T-helper 22 cell (primary cell): ENCODE measurements at regions not wholly inside any gene's neighbourhood (a gene's known extent, or its start where the extent isn't known, plus 50 kb on each side); places are given as distances from the start of the nearest gene placed in this dataset.

ENCODE experiments used
- DNase-seq: peaks from one replicate; pipeline ENCODE4 v3.0.0-alpha.2; 2020; ENCODE audit warnings: low read depth

DNA sequence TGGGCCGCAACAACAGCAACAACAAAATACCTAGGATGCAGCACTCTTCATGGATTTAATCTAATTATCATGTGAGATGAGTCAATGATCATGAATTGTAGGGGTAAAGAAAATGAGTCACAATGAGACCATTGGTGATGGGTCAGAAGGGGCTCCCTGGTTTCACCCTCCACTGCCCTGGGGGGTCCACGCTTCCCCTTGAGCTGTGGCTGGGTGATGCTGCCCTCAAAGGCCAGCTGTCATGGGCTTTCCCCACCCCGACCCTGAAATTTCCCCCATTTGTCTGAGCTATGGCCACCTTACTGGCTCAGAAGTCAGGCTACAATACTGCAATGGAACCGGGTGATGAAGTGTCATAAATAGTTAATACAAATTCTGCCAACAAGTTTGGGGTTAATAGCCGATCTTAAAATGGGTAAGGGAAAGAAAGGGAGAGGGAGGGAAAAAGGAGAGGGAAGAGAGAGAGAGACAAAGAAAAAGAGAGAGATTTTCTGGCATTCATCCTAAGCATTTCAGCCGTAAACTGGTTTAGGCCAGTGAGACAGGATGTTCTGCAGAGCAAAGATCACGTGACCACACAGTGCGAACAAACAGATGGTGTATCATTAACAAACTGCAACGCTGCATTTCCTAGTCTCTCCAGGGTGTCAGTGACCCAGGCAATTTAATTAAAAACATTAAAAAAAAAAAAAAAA lies 143.4 kb upstream of the ERRFI1 start:
- peak; percentile 18 for DNase-seq

DNA sequence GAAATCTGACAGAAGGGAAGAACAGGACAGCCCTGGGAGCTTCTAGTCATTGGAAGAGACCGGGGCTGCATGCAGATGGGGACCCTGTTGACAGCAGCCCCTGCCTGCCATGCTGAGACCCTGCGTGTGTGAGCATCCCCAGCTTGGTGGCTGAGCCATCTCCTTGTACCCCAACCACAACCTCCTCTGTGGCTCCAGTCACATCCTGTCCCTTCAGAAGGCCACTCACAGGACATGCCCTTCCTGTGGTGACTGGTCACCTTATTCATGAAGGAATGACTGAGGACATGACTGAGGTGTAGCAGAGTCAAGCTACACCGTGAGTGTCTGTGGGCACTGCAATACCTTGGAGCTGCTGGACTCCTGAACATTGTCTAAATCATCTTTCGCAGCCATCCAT lies 141.8 kb upstream of the ERRFI1 start:
- no peak for DNase-seq

DNA sequence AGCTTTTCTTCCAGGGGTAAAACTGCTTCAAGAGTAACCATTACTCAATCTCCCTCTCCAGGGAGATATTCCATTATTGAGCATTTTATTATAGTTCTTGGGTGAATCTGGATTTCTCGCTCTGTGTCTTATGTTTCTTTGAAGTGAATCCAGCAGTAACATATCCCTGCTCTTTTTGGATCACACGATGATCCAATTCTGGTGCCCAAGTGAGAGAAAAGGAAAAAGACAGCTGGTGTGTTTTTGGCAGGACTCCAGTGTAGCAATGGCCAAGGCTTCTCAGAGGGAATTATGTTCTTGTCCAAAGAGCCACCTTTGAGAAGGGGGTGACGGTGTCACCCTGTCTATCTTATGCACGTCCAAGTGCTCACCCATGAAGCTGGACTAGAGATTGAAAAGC lies 140.3 kb upstream of the ERRFI1 start:
- DNase-seq = no peak

DNA sequence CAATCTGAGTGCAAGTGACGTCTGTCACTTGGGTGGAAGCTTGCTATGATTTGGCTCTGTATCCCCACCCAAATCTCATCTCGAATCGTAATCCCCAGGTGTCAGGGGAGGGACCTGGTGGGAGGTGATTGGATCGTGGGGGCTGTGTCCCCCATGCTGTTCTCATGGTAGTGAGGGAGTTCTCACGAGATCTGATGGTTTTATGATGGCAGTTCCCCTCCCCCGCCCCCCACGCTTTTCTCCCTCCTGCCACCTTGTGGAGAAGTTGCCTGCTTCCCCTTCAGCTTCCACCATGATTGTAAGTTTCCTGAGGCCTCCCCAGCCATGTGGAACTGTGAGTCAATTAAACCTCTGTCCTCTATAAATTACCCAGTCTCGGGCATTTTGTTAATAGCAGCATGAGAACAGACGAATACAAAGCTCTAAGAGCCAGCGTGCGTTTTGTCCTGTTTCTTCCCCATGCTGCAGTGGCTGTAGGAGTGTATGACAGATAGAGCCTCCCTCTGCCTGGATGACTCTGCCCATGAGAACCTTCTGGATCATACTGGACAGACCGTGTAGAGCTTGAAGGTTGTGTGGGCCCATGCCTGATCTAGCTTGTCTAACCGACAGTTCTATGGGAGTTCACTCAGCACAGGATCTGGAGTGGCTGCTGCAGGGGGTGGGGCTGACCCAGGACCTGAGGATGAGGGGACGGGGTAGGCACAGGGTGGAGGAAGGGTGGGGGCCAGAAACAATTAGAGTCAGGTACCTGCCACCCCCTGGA lies 139.7 kb upstream of the ERRFI1 start:
- no peak for DNase-seq

DNA sequence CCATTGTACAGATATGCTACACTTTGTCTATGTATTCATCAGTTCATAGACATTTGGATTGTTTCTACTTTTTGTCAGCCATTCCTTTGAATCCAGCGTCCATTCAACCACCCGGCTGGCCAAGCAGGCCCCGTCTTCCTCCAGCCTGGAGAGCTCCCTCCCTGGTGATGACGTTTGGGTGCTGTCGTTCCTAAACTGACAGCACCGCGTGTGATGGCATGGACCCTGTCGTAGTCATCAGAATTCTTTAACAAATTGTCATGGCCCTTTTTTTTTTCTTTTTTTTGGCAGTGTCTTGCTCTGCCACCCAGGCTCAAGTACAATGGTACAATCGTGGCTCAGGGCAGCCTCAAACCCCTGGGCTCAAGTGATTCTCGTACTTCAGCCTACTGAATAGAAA lies 138.6 kb upstream of the ERRFI1 start:
- no peak for DNase-seq

DNA sequence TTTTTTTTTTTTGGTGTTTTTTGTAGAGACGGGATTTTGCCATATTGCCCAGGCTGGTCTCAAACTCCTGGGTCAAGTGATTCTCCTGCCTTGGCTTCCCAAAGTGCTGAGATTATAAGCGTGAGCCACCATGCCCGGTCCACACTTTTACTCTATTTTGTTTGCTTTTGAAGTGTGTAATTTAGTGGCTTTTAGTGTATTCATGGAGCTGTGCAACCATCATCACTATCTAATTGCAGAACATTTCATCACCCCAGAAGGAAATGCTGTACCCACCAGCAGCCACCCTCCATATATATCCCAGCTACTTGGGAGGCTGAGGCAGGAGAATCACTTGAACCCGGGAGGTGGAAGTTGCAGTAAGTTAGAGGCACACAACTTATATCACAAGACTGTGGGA lies 136.9 kb upstream of the ERRFI1 start:
- no peak for DNase-seq

DNA sequence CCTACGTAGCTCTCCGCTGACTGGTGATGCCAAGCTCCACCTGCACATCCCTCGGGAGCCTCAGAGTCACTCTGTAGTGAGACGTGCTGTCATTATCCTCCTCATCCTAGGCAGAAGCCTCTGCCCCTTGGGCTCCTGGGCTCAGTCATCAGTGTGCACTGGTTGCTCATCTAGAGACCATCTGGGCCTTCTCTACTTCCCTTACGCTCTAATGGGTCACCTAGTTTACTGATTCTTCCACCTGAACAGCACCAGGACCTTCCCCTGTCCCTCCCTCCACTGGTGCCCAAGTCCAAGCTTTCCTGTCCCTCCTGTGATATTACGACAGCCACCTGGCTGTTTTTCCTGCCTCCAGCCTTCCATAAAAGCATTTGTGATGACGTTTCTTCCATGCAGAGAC lies 136.1 kb upstream of the ERRFI1 start:
- no peak for DNase-seq

DNA sequence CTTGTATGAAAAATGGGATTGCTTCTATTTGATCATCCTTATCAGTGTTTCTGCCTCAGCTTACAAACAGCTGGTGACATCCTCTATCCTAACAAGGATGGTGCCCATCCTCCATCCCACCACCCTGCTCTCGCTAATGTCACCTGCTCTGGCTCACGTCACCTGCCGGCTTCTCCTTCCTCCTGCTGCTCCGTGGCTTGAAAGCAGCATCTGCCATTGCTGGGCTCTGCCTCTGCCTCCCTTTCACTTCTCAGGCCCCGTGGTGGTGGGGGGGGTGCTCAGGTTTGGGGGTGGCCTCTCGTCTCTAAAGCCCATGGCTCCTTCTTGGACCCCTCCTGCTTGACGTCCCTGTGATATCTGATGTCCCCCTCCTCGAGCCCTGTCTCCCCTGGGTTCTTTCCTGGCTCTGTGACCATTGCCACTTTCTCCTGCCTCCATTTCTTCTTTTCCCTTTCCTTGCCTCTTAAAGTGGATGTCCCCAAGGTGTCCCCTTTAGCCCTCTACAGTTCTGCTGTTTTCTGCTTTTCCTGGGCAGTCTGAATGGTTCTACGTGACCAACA lies 135.5 kb upstream of the ERRFI1 start:
- DNase-seq = no peak

DNA sequence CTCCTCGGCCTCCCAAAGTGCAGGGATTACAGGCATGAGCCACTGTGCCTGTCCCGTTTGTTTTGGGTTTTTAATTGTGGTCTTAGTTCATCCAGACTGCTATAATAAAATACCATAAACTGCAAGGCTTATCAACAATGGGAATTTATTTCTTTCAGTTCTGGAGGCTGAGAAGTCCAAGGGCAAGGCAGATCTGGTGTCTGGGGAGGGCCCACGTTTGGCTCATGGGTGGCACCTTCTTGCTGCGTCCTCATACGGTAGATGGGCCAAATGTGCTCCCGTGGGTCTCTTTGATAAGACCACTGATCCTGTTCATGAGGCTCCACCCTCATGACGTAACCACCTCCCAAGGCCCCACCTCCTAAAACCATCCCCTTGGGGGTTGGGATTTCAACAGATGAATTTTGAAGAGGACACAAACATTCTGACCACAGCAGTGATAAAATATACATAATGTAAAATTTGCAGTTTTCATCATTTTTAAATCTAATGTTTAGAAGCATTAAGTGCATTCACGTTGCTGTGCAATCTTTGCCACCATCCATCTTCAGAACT lies 133.4 kb upstream of the ERRFI1 start:
- no peak for DNase-seq

DNA sequence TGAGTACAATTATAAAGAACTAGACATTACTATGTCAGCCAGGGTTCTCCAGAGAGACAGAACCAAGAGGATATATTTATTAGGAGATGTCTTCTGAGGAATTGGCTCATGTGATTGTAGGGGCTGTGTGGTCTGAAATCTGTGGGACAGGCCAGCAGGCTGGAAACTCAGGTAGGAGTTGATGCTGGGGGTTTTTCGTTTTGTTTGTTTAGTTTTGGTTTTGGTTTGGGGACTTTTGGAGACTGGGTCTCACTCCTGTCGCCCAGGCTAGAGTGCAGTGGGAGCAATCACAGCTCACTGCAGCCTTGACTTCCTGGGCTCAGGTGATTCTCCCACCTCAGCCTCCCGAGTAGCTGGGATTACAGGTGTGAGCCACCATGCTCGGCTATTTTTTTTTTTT lies 132.9 kb upstream of the ERRFI1 start:
- DNase-seq = no peak

DNA sequence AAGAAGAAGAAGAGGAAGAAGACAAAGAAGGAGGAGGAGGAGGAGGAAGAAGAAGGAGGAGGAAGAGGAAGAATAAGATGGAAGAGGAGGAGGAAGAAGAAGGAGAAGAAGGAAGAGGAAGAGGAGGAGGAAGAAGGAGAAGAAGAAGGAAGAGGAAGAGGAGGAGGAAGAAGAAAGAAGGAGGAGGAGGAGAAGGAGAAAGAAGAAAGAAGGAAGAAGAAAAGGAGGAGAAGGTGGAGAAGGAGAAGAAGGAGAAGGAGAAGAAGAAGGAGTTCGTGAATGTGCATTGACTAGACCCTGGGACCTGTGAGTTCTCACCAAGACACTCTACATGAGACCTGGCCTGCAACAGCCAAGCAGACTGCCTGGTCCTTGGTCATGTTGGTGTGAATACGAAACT lies 131.7 kb upstream of the ERRFI1 start:
- no peak for DNase-seq

DNA sequence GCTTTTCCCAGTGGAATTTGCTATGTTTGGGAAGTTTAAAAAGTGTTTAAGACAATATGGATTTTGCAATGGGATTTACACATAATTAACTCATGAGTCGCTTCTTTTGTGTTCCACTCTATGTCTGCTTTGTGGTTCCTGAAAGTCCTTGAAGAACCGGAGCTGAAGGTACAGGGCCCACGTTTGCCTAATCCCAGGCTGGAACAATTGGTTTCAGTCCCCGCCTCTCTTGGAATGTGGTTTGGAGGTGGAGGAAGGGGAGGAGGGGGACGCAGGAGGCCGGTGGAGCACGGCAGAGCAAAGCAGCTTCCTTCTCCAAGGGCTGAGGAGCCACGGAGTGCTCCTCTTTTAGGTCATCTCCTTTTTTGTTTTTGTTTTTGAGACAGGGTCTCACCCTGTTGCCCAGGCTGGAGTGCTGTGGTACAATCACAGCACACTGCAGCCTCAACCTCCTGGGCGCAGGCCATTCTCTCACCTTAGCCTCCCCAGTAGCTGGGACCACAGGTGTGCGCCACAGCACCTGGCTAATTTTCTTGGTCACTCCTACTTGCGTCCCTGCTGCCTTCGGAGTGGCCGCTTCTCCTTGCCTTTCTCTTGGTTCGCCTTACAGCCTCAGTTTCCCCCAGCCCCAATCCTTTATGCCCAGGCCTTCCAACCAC lies 129.5 kb upstream of the ERRFI1 start:
- no peak for DNase-seq

DNA sequence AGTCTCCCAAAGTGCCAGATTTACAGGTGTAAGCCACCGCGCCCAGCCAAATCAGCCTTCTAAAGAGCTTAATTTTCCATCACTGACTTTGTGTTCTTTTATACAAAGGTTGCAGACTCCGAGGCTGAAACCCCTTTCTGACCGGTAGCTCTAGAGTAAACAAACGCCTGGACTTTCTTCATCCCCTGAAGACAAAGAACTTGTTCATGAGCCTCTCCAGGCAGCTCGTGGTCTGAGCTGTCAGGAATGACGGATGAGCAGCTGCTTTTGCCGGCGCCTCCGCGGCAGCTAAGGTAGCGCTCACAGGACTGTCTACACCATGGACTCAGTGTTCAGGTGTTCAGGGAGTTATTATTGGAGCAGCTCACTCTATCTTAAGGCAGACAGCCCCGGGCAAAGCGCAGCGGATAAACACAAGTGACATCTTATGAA lies 128.5 kb upstream of the ERRFI1 start:
- DNase-seq = no peak

DNA sequence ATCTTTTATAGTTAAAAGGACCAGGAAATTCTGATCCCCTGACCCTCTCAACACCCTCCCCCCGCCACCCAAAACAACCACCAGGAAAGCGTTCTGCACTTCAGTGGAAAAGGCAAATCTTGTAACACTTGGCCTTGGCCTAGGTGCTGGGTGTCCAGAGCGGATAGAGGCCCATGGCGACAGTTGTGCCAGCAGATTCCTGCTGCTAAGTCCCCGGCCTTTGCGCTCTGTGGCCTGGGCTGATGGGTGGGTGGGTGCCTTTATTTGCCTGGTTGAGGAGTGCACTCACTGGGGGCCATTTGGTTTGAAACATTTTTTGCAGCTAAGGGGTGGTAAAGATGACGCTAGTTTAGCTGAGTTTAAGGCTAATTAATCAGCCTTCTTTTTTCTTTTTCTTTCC lies 127.9 kb upstream of the ERRFI1 start:
- DNase-seq = no peak

DNA sequence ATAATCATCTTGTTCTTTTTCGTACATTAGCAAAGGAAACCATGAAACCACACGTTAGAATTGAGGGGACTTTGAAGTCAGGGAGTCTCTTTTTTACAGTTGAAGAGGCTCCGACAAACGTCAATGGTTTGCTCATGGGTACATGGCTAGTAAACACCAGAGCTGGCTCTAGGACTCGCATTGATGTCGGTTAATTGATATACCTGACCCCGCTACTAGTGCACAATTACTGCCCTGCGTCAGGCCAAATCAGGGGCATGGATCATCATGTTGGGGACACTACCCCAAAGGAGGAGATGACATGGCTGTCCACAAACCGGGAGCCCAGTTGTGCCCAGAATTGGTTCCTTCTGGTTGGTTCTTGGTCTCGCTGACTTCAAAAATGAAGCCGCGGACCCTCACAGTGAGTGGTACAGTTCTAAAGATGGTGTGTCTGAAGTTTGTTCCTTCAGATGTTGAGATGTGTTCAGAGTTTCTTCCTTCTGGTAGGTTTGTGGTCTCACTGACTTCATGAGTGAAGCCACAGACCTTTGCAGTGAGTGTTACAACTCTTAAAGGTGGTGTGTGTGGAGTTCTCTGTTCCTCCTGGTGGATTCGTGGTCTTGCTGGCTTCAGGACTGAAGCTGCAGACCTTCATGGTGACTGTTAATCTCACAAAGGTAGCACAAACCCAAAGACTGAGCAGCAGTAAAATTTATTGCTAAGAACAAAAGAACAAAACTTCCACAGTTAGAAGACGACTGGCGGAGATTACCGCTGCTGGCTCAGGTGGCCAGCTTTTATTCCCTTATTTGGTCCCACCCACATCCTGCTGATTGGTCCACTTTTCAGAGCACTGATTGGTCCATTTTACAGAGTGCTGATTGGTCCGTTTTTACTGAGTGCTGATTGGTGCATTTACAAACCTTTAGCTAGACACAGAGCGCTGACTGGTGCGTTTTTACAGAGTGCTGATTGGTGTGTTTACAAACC lies 126.9 kb upstream of the ERRFI1 start:
- peak; percentile 42 for DNase-seq

DNA sequence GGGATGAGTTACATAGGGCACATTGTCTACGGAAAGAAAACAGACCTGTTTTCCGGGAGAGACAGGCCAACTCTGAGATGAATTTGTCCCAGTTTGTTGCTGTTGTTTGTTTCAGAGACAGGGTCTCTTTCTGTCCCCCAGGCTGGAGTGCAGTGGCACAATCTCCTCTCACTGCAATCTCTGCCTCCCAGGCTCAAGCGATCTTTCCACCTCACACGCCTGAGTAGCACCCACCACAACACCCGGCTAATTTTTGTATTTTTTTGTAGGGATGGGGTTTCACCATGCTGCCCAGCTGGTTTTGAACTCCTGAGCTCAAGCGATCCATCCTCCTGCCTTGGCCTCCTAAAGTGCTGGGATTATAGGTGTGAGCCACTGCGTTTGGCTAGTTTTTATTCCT lies 125.5 kb upstream of the ERRFI1 start:
- no peak for DNase-seq

DNA sequence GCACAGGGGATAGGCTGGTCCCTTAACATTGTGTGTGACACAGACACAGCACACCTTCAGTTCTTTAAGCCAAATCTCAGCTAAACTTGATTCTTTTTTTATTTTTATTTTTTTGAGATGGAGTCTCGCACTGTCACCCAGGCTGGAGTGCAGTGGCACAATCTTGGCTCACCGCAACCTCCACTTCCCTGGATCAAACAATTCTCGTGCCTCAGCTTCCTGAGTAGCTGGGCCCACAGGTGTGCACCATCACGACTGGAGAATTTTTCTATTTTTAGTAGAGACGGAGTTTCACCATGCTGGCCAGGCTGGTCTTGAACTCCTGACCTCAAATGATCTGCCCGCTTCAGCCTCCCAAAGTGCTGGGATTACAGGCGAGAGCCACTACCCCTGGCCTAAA lies 123.6 kb upstream of the ERRFI1 start:
- DNase-seq = peak; percentile 9

DNA sequence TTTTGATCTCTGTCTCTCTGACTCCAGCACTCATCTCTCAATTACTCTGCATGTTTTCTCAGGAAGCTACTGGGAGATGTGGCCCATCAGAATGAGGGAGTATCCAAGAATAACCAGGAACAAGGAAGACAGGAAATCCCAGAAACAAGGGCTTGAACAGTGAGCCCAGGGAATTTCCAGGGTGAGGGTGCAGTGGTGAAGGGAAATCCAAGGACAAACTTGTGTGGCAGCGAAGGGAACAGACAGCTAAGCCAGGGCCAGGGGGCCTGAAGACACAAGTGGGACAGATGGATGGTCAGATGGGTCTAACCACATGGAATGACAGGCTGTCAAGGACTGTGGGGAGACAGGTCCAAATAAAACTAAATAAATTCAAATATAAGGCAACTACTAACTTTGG lies 121.8 kb upstream of the ERRFI1 start:
- no peak for DNase-seq

DNA sequence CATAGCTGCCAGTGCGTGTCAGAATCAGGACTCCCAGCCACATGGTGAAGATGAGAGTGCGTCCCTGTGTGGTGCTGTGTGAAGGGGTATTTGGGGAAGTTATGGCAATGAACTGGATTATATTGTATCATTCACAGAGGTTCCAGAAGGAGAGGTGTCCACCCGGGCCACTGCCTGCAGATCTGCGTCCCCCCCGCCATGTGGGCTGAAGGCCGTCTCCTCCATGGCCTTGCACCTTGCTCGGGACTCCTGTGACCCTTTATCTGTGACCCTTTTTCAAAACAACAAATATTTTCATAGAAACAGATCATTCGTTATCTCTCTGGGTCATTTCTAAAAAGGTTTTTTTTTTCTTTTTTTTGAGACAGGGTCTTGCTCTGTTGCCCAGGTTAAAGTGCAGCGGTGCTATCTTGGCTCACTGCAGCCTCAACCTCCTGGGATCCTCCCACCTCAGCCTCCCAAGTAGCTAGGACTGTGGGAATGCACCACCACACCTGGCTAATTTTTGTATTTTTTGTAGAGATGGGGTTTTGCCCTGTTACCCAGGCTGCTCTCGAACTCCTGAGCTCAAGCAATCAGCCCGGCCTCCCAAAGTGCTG lies 120.2 kb upstream of the ERRFI1 start:
- no peak for DNase-seq

DNA sequence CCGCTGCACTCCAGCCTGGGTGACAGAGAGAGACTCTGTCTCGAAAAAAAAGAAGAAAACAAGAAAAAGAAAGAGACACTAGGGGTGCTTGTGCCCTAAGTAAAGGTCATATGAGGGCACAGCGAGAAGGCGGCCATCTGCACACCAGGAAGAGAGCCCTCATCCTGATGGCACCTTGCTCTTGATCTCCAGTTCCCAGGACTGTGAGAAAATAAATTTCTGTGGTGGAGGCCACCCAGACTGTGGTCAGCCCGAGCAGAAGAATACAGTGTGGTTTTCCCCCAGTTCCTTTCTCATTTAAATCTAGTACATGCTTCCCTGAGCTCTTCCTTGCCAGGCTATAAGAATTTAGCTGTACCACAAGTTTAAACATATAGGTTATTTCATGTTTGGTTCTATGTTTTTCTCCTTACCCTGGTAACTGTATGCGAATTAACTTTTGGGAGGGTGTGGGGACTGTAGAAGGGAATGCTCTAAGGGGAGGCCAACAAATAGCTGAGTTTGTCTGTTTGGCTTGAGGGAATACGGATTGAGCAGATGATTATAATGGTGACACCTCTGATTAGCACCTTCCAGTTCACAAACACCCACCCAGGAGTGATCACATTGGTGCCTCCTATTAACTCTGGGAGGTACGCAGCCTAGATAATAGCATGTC lies 119.6 kb upstream of the ERRFI1 start:
- DNase-seq = no peak

DNA sequence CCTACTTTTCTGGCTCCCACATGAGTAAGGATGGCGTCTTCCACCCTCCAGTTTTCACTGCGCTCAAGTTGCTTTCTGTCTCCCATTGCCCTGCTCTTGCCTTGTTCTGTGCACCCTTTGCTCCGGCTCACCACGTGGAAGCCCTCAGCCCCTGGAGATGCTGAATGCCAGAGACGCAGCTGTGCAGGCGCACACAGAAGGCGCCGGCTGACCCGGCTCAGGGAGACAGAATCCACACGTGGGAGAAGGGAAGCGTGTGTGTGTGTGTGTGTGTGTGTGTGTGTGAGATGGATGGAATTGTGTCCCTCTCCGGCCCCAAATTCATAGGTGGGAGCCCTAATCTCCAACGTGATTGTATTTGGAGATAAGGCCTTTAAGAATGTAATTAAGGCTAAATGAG lies 118.2 kb upstream of the ERRFI1 start:
- DNase-seq = no peak
